Amniotic stem cell (primary cell): ENCODE measurements at regions not wholly inside any gene's neighbourhood (a gene's known extent, or its start where the extent isn't known, plus 50 kb on each side); places are given as distances from the start of the nearest gene placed in this dataset.
"Not testable (repeated sequence)": the region's sequence is repeated elsewhere in the genome, so short reads cannot be mapped to it uniquely, and the experiment has no call there.

Experiments used
- DNase-seq: peaks from one replicate; lab custom pipeline; 2025; lab: John Stamatoyannopoulos, UW

DNA sequence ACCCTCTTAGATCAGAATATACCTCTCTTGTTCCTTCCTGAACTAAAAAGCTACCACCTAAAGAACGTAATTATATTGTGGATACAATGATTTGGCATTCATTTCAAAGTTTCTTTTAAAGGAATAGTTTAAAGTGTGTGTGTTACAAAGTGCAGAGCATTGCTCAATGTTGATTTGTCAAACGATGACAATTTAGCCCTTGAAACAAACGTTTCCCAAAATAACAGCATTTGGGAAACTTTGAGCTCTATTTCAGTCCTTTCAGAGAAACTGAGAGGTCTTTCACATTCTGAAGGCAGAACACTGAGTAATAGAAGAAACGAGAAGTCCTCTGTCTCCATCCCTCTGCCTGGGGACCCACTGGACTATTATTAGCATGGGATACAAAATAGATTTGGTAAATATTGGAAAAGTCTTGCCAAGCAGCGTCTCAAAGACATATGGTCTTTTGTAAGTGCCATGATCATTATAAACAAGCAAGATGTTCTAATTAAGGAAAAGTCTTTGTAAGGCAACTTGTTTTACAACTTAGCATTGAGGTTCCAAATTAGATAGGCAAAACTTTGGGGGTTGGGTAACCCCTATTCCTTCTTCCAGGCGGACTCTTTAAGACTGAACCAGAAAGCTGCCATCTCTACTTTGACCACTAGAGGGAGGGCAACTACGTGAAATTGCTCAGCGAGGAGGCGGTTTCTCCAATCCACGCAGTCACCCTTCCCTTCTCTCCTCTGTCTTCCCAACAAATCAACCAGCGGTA lies 208.8 kb downstream of the RNF144B start:
- DNase-seq = peak; percentile 14

DNA sequence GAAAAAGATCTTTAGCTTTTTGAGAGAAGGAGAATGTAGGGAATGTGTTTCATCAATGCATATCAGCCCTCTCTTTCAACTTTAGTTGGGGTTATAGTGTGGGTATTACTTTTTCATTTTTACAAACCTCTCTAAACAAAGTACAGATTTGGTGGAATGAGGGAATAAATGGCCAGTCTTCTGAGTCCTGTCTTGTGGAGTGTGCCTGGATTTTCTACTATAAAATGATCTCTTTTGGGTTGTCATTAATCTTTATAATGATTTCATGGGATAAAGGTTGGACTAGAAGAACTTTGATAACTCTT lies 209.3 kb downstream of the RNF144B start:
- no peak for DNase-seq

DNA sequence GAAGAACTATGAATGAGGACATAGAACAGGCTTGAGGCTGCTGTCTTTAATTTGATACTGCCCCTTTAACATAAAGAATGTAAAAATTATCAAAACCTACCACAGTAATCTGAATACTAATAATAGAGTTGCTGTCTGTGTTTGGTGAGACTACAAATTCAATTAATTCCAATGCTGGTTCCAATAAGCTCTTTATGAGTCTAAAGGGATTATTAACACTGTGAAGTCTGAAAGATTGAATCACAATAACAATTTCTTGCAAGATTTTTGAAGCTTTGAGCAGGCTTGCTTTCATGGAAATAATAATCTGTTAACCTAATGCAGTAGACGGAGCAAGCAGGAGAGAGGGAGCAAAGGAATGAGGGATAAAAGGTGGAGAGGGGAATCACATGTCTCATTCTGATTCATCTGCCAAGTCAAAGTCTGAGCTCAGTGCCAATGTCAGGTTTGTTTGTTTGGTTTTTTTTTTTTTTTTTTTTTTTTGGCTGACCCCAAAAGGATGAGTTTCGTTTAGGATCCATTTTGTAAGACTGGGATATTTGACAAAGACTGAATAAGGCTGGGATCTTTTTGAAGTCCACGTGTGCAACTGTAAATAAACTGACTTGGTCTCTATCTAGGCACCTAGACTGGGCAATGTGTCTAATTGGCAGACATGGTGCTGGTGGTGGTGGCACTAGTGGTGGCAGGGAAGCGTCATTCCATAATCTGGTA lies 211.6 kb downstream of the RNF144B start:
- no peak for DNase-seq

DNA sequence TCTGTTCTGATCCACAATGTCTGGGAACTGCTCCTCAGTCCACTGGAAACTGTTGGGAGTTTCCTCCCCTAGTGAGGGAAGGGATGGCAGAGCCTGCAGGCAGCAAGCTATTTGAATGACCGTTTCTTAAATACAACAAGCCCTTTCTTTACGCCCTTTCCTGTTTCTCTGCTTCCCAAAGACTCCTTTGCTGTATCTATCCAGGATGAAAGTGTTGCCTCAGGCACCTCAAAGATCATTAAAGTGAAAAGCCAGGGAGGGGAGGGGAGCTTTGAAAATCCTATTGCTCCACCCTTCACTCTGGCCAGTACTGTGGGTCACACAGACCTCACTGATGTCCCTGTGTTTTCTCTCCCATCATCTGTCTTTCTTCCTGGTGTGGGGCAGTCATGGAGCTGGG lies 213.1 kb downstream of the RNF144B start:
- DNase-seq = no peak

DNA sequence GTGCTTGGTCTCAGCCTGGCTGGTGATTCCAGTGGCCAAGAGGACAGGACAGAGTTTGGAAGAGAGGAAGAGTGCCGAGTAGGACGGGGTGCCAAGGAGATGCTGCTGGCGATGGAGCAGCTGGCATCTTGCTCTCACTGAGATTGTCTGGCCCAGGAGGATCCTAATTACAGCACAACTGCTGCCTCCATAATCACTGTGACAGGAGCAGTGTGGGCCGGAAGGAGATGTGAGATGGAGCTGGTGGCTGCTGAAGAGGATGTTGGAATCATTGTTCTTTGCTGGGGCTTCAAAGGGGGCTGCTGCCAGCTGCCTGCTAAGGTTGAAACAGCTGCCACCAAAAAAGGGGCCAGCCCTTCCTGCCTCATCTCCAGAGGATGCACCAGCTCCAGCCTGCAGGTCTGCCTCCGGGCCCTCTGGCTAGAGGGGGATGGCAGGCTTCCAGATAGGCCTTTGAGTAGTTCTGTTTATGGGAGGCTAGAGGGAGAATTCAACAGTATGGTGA lies 214.4 kb downstream of the RNF144B start:
- no peak for DNase-seq

DNA sequence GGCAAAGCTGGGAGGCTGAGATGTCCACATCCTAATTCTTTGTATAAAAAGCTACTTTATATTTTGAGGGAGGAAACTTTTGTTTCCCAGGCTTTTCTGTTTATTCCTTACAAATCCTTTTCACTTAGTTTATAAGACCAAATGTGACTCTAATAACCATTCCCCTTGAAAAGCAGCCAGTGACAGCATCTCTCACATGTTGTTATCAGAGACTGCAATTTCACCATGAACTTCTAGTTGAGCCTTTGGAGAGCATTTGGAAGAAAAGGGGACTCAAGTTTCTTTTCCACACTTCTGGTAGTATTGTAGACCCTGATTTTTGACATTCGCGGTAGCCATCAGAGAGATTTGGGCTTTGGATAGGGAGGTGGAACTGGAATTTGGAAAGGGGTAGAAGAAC lies 215.8 kb downstream of the RNF144B start:
- no peak for DNase-seq

DNA sequence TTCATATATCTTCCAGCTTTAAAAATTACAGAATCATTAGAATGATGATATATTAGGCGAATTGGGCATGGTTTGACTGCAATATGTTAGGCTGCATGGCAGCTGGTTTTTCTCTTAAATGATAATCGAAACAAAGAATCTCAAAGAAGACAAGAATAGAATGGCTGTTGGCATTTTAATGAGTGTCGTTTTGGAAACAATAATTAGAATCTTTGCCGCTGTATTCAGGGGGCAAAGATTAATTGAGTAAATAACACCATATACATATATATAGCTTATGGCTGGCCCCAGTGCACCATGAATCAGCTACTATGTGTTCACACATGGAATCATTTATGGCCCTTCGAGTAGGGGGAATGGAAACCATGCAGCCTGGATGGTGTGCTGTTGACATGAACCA lies 216.2 kb downstream of the RNF144B start:
- no peak for DNase-seq

DNA sequence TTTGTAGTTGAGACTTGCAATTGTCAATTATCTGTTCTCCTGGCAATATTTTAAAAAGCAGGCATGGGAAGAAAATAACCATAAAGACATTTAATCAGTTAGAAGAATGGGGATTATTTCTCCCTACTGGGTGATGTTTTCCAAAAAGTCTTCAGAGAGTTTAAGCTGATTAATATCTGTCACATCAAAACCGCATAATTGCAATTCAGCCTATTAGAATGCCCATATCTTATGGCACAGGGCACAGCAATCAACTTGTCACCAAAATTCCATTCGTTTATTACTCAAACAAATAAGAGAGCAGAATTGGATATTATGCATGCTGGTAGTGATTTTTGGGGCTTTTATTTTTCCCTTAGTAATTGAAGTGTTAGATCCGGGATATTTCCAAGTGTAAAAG lies 218.7 kb downstream of the RNF144B start:
- DNase-seq = no peak

DNA sequence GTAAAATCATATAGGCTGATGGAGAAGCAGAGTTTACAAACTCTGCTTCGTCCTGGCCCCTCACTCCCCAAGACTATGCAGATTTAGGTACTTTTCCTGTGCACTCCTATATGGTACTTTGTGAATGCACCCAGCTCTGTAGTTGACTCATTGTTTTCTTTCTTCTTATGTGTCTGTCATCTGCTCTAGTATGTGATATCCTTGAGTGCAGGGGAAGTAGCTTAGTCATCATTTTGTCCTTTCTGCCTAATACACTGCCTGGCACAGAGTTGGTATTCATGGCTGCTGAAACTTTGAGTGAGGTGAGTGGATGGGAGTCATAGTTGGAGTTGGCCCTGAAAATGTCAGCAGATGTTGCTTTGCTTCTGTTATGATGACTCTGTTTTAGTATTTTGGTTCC lies 222.6 kb downstream of the RNF144B start:
- DNase-seq = no peak

DNA sequence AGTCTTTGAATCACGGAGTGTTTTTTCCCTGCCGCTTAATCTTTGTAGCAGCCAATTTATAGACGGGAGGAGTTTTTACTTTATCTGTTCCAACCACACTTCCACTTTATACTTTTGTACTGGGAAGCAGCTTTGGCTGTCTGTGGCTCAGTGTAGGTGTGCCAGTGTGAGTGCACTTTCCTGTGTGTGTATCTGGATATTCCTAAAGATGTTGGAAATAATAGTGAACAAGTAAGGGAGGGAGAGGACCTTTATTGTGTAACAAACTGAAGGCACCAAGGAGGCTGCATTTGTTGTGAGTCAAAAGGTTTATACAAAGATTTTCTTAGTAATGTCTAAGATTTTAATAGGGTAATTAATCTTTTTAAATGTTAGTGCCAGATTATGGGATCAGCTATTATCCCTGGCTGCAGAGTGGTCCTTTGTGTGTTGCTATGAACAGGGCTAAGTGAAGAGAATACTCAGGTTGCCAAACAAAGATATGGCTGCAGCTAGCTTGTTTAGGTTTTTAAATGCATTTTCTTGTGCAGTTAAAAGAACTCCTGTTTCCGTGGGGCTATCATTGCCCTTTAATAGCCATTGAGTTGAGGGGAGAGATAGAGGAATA lies 226.3 kb downstream of the RNF144B start:
- DNase-seq = no peak

DNA sequence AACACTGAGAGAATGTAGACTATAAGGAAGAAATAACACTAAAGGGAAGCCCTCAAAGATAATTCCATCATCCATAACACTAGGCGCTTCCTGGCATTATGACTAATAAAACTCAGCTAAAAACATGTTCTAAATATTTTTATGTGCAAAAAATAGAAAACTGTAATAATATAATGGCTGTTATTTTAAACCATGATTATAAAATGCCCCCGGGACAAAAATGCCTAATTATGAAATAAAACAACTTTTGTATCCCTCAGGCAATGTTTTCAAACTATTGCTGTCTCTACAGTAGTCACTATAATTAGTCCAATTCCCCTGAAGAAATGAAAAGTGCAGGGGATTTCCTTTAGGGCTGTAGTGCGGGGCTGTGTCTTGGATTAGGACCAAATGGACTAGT lies 242.4 kb downstream of the RNF144B start:
- DNase-seq = no peak

DNA sequence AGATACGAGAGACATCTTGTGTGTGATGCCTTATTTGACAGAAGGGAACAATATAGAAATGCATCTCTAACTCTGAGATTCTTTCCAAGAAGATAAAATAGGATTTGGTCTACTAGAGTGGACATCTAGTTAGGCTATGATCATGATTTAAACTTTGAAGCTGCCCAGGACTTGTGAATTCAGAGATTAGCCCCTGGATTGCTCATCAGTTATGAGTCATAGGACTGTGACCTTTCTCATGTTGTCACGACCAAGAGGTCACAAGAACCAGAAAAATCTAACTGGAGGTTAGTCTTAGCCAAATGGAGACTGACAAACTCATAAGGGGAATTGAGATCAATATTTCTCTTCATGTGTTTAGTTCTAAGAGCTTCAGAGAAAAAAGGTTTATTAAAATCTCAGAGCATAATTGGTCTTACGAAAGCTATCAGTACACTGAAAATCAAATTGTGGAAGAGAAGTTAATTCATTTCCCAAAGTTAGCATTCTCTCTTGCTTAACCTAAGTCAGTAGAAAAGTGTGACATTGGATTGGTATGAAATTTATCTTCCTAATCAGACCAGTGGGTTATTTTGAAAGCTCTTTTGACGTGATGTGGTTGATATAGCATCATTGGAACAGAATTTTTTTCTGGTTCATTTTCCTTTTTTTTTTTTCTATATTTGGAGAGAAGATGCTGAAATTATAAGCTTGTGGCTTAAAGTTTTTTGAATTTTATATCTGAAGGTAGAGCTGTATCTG lies 245.7 kb downstream of the RNF144B start:
- no peak for DNase-seq

DNA sequence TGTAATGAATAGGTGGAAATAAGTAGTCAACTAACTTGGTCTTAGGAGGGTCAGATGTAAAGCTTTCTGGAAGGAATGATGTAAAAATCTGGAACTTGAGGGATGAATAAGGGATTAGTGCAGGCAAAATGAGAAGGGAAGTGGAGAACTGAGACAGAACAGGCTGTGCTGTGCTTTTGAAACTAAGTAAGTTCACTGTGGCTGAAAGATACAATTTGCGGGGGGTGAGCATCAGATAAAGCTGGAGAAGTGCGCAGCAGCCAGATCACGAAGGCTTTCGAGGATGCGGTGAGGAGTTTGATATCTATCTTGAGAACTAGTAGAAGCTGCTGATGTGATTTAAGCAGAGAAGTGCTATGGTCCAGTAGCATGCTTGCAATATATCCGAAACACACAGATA lies 247.8 kb downstream of the RNF144B start:
- DNase-seq = no peak

DNA sequence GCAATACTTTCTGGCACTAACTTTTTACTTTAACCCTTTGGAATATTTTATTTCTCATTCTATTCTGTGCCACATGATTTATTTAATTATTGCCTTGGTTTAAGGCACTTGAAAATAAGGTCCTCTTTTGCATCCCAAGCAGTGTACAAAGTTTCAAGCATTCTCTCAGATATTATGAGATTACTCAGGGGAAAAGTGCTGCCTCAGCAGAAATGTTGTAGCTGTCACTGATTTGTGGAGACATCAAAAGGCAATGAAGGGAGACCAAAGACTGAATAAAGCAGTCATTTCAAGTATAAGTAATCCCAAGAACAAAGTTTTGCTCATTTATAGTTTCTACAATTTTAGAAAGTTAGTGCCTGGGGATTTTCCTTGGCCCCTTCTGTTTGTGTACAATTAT lies 253.0 kb downstream of the RNF144B start:
- DNase-seq = no peak

DNA sequence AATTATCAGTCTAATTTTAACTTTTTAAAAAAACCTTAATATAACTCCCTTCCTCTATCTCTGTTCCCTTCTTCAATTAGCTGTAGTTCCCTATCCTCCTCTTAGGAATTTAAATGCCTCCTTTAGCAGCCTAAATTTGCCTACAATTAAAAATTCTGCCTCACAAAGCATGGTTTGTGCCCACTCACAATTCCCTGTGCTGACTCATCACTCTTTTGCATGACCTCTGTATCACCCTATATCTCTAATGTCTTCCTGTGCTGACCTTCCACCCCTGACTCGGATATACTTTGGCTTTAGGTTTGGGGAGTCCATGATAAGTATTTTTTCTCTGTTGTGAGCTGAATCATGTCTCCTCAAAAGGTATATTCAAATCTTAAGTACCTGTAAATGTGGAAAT lies 253.6 kb downstream of the RNF144B start:
- no peak for DNase-seq

DNA sequence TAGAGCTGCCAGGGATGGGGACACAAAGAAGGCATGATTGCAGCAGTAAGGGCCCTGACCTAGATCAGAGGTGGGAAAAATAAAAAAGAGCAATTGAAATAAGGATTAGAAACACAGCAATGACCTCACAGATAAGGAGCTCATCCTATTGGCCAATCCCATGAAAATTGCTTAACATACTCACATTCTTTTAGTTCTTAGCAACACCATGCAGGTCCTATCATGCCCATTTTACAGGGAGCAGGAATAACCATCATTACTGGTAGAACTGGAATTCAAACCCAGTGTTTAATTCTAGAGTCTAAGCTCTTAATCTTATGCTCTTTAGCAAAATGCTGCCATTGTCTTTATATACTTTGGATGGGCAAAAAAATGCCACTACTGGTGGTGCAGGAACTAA lies 267.7 kb downstream of the RNF144B start:
- DNase-seq = no peak

DNA sequence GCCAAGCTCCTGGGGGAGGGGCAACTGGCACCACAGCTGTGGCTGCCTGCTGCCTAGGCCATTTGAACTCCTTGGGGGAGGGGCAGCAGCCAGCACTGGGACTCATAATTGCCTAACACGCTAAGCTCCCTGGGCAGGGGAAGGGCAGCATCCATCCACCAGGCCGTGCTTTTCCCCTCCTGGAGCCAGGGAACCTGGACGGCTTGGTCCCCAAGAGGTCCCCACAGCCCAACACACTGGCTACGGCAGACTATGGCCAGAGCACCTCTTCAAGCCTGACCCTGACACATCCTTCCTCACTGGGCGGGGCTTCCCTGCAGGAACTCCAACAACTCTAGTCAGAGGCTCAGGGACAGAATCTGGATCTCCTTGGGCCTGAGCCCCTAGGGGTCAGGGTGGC lies 269.4 kb downstream of the RNF144B start:
- DNase-seq = no peak

DNA sequence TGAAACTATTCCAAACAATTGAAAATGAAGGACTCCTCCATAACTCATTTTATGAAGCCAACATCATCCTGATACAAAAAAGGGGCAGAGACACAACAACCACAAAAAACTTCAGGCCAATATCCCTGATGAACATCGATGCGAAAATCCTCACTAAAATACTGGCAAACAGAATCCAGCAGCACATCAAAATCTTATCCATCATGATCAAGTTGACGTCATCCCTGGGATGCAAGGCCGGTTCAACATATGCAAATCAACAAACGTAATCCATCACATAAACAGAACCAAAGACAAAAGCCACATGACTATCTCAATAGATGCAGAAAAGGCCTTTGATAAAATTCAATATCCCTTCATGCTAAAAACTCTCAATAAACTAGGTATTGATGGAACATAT lies 272.8 kb downstream of the RNF144B start:
- not testable (repeated sequence) for DNase-seq

DNA sequence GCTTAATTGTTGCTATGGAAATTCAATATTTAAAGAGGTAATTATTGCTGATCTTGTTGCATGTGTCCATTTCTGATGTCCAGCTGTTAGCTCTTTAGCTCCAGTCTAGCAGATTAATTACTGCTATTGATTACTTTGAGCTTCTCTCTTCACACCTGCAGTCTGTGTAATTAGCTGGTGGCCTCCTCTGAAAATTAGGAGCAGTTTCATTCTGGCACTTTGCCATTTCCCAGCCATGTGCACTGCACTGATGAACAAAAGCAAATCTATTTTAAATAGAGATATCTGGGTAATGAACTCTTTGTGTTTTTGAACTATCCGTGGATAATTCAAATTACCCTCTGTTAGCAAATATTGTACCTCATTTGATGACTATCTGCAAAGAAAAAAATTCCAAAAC lies 275.9 kb downstream of the RNF144B start:
- DNase-seq = no peak

DNA sequence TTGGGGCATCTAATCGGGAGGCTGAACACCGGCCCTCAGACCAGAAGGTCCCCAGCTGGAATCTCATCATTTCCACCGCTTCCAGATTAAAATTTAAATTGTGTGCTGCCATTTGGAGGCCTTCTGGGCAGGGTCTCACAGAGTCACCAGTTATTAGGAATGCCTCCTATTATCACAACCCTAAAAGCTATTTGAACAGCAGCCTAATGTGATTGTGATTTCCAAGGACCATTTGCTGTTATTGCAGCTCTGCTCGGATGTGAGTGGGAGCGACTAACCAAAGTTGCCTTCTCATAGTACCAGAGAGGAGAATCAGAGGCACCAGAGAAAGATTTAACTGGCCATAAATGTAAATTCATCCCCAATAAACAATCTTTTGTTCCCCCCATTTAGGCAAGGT lies 277.3 kb downstream of the RNF144B start:
- no peak for DNase-seq

DNA sequence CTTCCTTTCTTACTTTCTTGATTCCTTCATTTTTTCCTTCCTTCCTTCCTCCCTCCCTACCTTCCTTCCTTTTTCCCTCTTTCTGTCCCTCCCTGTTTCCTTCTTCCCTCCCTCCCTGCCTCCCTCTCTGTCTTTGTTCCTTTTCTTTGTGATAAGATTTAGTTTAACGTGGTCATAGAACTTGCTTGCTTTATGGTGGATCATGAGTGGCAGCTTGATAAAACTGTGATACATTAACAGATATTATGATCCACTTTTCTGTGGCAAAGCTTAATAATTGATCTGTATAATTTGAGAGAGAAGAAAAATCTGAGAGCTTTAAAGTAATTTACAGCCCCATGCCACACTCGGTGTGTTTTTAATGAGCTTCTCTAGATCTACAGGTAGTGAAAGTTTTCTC lies 280.5 kb downstream of the RNF144B start:
- DNase-seq = no peak

DNA sequence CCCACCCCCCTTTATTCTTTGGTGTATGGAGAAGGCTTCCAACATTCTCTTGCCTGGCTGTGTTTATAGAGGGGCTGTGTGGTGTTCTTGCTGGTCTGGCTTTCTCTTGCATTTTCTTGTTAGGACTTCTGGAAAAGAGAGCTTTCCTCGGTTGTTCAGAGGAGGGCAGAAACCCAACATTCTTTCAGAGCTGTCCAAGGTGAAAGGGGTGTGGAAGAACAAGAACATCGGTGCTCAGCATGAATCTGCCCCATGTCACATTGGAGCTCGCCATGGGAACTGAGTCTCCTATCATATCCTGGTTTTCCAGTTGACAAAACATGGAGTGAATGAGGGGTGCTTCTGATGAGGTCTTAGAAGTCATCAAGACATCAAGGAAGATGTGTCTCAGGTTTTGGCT lies 281.8 kb downstream of the RNF144B start:
- DNase-seq = no peak

DNA sequence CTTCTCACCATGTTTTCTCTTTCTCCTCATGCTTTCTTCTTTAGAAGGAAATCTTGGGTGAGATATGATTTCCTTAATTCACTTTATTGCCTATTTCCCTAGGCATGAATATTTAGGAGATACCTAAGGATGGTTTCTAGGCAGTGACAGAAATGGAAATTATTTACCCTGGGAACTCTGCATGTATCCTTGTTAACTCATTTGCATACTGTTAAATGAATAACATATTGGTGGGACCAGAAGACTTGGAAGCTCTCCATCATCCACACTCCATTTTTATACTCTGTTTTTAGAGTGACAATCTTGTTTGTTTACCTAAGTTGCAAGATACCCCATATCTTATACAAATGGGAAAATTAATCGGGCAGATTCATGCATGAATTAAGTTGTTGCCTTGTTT lies 285.7 kb downstream of the RNF144B start:
- DNase-seq = no peak
